ENCODE measurements at regions not wholly inside any gene's neighbourhood (a gene's known extent, or its start where the extent isn't known, plus 50 kb on each side); places are given as distances from the start of the nearest gene placed in this dataset.

DNA sequence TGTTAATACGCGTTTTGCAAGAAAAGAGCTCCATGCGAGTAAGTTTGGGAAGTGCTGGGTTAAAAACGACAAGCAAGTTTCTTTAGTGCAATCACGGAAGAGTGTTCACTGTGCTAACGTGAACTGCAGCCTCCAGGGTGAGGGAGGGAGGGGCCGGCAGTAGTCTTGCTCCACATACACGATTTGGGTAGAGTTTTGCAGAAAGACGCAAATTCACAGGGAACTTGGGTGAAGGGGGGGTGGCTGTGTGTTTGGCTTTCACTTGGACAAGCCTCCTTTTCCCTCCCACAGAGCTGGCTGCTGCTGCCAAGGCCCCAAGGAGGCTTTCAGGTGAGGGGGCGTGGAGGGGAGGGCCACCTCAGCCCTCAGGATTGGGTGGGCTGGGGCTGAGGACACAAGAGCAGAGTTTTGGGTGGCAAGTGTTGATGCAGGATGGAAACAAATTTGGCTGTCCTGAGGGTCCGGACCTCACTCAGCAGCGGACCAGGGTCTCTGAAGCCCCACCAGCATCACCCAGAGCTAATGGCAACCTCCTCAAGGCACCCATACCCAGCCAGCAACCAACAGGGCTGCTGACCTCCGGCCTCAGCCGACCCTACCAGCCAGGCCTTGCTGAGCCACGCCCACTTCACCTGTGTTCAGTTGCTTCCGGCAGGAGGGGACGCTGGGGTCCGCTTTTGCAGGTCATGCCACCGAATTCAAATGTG lies 204.5 kb downstream of the ERMARD start:
- no peak for DNase-seq (ENCODE audit: low read depth in 3 of 3)

DNA sequence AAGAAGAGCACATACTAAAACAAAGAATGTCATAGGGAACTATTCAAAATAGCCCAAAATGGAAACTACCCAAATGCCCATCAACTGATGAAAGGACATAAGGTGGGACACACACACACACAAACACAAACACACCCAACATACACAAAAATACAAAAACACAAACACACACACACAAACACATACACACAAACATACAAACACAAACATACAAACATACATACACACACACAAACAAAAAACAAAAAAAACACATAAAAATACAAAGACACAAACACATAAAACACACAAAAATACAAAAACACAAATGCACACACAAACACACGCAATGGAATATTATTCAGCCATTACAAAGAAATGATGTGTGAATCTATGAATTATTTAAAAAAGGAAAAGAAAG lies 203.6 kb downstream of the ERMARD start:
- no peak for DNase-seq (ENCODE audit: low read depth in 3 of 3)

DNA sequence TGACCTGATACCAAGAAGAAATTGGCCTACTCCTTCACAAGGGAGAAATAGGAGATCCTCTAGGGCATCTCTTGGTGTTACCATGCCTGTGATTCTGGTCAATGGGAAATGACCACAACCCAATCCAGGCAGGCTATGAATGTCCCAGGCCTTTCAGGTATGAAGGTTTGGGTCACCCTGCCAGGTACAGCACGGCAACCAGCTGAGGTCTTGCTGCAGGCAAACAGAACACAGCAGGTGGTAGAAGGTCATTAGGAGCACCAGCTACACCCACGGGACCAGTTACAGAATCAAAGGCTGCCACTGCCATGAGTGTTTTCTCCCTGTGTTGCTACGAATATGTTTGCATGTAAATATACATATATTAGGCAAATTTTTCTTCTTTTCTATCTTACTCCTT lies 202.3 kb downstream of the ERMARD start:
- DNase-seq (ENCODE audit: low read depth in 3 of 3) = no peak

DNA sequence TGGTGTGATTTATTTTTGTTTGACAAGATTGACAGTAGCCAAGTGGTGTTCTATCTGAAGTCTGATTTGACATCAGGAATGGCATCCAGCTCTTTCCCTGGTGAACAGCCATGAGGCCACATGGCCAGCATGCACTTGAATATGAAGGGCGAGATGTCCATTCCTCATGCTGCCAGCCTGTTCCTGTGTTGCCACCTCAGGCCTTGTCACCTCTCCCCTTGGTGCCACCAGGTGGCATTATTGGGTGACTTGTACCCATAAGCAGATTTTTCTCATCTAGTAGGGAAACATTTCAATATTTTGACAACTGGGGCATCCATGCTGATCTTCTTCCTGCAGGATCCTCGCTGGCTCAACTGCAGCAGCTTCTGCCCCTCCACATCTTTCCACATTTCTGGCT lies 199.1 kb downstream of the ERMARD start:
- DNase-seq (ENCODE audit: low read depth in 3 of 3) = no peak

DNA sequence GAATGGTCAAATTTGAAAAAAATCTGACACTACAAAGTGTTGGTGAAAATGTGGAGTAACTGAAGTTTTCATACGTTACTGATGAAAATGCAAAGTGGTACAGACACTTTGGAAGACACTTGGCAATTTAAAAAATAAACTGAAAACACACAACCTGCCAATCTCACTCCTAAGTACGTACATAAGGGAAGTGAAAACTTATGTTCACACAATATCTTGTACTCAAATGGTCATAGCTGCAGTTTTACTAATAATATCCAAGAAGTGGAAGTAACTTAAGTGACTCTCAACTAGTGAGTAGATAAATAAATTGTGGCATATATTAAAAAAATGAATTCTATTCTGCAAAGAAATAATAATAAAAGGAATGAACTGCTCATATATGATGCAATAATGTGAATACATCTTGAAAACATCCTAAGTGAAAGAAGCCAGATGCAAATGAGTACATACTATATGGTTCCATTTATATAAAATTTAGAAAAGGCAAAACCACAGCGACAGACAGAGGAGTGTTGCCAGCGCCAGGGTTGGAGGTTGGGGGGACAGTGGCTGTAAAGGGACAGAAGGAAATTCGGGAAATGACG lies 198.2 kb downstream of the ERMARD start:
- no peak for DNase-seq (ENCODE audit: low read depth in 3 of 3)

DNA sequence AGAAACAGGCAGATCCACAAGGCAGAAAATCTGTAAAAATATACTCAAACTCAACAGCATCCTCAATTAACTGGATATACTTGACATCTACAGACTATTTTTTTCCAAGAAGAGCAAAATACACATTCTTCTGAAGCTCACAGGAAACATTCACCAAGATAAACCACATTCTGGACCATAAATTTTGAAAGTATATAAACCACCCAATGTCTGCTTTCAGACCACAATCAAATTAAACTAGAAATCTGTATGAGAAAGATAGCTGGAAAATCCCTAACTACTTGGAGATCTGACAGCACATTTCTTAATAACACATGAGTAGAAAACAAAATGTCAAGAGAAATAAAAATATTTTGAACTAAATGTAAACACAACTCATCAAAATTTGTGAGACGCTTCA lies 195.5 kb downstream of the ERMARD start:
- no peak for DNase-seq (ENCODE audit: low read depth in 3 of 3)

DNA sequence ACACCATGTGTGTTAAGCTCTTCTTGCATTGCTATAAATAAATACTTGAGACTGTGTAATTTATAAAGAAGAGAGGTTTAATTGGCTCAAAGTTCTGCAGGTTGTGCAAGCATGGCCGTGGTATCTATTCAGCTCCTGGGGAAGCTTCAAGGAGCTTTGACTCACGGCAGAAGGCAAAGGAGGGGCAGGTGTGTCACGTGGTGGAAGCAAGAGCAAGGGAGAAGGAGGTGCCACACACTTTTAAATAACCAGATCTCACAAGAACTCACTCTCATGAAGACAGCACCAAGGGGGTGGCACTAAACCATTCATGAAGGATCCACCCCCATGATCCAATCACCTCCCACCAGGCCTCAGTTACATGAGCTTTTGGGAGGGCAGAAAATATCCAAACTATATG lies 193.7 kb downstream of the ERMARD start:
- no peak for DNase-seq (ENCODE audit: low read depth in 3 of 3)

DNA sequence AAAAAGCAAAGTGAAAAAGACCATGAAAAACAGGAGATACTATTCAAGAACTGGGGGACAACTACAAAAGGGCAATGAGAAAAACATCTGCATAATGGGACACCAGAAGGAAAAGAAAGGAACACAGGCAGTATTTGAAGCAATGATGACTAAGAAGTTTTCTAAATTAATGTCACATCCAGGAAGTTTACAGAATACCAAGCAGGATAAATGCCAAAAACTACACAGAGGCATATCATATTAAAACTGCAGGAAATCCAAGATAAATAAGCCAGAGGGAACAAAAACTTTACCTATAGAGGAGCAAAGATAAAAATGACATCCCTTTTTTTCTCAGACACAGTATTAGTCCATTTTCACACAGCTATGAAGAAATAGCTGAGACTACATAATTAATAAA lies 193.0 kb downstream of the ERMARD start:
- DNase-seq (ENCODE audit: low read depth in 3 of 3) = no peak

DNA sequence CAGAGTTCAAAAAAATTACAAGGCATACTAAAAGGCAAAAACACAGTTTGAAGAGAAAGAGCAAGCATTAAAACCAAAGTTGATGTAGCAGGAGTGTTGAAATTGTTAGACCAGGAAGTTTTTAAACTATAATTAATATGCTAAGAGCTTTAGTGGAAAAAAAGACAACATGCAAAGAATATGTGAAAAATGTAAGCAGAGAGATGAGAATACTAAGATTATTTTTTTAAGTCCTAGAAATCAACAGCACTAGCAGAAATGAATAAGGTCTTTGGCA lies 192.6 kb downstream of the ERMARD start:
- DNase-seq (ENCODE audit: low read depth in 3 of 3) = no peak

DNA sequence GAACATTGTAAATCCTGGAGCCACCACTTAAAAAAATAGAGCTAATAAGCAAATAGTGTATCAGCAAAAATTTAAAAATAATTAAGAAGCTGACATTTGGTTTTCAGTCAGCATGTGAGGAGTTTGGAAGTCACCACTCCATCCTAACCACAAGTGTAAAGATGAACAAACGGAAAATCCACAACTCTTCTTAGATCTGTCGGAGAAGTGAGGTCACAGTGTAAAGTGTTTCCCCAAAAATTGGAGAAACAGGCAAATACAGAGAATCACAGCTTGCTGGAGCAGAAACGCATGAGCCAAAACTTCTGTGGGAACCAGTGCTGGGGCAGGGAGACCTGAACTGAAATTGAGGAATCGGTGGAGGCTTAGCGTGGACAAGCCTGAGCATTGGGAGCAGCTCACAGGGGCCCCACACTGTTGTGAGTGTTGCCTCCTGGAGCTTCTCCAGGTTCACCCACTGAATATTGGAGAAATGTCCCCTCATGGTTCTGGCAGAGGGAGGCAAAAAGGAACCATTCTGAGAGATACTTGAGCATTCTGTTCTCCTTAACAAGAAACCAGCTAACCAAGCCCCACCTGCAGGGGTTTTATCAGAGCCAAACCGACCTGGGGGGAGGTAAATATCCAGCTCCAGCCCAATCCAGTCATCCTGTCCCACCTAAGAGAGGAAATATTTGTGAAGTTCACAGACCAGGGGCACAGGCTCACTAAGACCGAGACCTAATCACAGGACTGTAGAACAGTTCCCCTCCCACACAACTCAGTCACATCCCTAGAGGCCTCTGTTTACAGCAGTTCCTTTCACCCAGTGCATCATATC lies 192.0 kb downstream of the ERMARD start:
- DNase-seq (ENCODE audit: low read depth in 3 of 3) = no peak

DNA sequence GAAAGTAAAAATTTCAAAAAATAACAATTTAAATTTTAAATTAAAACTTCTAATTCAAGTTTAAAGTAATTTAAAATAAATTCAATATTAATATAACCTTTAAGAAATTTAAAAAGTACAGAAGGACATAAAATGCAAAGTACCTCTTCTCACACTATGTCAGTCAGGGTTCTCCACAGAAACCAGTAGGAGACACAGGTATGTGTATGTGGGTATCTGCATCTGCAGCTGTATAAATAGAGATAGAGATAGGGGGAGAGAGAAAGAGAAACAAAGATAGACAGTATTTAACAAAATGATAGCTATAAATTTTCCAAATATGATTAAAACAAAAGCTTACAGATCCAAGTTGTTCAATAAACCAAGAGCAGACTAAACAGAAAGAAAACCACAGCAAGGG lies 190.8 kb downstream of the ERMARD start:
- no peak for DNase-seq (ENCODE audit: low read depth in 3 of 3)

DNA sequence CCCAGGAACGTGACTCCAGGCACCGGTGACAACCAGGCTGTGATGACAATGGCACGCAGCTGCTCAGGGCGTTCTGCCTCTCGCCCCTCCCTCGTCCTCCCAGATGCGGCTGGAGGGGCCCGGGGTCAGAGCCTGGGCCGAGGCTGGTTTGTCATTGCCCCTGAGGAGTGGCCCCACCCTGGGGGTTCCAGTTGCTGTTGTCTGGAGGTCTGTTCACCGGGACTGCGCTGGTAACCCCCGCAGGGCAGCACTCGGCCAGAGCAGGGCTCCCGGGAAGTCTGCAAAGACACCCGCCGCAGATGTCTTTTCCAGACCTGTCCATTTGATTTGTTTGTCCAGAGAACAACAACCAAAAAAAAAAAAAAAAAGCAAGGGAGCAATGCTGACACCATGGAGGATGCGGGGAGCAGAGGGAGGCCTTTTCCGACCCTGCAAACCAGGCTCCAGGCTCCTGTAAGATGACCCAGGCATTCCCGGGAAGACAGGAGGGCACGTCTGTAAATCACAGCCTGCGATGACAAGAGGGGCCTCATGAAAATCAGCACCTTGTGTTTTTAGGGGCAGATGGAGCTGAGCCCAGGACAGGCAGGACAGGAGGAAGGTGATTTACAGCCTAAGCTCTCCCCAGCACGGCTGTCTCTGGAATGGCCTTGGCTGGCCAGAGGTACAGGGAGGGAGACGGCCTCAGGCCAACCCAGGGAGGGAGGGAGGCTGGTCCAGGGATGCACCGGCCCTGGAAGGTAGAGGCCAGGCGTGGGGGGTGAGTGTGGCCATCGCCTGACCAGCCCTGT lies 189.3 kb downstream of the ERMARD start:
- no peak for DNase-seq (ENCODE audit: low read depth in 3 of 3)

DNA sequence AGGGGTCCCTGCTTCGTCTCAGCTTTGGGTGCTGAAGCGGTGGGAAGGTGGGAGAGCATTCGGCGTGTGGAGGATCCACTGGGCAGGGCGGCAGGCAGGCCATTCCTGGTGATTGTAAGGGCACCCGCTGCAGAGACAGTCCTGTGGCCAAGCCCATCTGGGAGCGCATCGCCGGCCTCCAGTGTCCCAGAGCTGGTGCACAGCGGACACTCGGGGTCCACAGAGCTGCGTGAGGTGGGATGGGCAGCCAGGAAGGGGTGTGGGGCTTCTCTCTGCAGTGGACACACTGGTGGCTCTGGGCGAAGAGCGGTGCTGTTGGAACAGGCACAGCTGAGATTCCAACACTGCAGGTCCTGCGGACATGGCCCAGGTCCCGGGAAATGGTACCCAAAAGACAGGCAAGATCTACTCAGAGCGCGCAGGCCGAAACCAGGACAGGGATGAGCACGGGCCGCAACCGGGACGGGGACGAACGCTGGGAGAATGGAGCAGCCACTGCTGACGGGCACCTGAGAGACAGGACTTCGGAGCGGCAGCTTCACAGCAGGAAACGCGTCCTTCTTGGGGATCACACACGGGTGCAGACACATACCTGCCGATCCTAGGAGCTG lies 188.2 kb downstream of the ERMARD start:
- DNase-seq (ENCODE audit: low read depth in 3 of 3) = no peak

DNA sequence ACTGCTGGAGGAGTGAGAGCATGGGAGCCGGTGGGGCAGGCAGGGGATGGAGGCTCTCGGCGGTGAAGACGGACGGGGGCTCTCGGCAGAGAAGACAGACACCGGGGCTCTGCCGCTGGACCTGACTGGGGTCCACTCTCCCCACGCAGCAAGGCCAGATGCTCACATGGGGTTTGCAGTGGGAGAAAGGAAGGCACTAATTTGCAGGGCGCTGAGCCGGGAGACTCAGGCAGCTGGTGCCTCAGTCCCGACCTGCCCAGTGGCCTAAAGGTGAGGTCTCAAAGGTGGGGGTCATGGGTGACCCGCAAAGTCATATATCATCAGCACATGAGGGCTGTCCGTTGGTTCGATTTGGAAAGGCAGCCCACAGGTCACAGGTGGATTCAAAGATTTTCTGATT lies 187.3 kb downstream of the ERMARD start:
- DNase-seq (ENCODE audit: low read depth in 3 of 3) = no peak

DNA sequence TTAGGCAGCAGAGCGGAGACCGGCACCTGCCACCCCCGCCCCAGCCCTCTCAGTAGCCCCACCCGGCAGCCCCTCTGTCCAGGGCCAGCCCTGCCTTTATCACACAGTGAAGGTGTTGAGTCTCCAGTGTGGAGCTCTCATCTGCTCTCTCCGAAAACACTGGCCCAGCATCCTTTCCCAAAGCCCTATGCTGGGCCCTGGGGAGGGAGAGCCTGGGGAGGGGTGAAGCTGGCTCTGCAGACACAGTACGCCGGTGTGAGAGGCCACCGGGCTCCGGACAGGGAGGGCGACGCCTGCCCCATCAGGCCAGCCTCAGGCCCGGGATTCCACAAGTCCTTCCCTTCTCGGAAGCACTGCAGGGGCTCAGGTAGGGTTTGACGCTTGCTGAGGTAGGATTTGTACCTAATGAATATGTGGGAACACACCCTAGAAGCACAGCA lies 186.9 kb downstream of the ERMARD start:
- DNase-seq (ENCODE audit: low read depth in 3 of 3) = no peak

DNA sequence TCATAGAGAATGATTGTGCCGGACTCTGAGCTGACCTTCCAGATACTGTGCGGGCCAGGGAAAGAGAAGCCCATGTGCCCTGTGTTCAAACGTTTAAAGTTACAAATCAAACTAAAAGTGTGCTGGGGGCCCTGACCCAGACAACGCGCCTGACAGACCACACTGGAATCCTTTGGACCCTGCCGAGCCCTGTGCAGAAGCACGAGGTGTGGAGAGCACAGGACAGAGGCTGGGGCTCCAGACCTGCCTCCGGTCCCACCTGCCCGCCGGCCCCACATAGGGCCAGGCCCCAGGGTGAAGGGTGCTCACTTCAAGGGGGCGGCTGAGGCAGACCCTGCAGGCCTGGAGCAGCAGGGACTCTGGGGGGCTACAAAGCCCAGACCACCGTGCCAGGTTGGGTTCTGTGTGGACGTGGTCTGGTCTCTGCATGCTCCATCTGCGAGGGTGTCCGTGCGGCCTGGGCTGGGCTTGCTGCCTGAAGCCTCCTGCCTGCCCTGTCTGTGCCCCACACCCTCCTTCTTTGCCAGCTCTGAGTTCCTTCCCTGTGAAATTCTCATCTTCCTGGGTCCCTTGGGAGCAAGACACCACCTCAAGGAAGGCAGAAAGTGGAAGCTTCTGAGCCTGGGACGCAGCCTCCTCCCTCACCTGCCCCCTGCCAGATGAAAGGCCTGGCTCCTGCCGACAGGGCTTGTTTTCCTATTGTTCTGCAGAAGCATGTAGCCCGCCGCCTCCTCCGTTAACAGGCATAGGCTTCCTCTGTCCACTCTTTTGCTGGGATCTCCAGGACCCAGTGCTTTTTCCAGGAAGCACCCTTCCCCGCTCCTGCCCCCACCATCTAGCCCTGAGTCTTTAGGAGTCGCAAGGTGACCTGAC lies 186.2 kb downstream of the ERMARD start:
- no peak for DNase-seq (ENCODE audit: low read depth in 3 of 3)

DNA sequence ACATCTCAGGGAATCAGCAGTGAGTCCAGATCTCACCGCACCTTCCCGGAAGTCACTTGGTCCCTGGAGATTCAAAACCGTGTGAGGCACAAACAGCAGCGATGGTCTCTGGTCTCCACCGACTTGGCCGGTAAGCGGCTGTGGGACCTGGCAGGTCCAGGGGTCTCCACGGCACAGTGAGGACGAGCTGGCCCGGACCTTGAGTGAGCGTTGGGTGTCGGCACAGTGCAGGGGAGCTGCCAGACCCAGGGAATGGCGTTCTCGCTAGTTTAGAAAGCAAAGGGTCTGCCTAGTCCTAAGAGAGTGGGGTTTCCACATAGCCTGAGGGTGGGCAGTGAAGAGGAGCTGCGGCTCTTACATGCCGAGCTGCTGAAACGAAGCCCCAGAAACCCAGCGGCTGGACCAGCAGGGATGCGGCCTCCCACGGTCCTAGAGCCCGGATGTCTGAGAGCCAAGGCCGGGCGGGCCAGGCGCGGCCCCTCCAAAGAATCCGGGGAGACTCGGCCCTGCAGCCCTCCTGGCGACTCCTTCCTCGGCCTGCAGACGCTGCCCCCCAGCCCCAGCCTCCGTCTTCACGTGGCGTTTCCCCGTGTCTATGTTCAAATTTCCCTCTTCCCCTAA lies 185.0 kb downstream of the ERMARD start:
- no peak for DNase-seq (ENCODE audit: low read depth in 3 of 3)

DNA sequence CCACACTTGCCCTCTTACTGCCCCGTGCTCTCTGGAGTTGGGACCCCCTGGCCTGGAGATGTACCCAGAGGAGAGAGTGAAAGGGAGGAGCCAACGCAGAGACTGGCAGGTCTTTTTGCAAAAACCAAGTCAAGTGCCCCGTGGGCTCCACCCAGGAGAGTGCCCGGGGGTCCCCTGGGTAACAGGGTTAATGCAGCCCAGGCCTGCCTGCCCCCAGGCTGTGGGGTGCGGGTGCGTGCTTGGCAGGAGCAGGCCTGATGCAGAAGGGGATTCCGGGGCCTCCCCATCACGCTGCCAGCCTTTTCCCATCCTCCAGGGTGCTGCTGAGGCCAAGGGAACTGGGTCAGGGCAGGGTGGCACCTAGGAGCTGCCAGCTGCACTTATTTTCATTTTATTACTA lies 184.4 kb downstream of the ERMARD start:
- no peak for DNase-seq (ENCODE audit: low read depth in 3 of 3)

DNA sequence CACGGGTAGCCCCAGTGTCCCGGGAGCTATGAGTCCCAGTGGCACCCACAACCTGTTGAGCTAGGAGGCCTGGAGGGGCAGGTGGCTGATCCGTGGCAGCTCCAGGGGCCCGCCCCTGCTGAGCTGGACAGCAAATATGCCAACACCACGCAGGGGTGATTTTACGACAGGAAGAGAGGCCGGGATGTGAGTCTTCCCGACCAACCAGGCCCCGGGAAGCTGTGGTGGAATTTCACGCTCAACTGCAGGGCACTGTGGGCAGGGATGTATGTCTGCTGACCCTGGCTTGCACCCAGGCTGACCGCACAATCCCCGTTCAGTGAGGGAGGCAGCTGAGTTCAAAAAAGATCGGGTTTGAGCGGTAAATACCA lies 183.9 kb downstream of the ERMARD start:
- DNase-seq (ENCODE audit: low read depth in 3 of 3) = no peak

DNA sequence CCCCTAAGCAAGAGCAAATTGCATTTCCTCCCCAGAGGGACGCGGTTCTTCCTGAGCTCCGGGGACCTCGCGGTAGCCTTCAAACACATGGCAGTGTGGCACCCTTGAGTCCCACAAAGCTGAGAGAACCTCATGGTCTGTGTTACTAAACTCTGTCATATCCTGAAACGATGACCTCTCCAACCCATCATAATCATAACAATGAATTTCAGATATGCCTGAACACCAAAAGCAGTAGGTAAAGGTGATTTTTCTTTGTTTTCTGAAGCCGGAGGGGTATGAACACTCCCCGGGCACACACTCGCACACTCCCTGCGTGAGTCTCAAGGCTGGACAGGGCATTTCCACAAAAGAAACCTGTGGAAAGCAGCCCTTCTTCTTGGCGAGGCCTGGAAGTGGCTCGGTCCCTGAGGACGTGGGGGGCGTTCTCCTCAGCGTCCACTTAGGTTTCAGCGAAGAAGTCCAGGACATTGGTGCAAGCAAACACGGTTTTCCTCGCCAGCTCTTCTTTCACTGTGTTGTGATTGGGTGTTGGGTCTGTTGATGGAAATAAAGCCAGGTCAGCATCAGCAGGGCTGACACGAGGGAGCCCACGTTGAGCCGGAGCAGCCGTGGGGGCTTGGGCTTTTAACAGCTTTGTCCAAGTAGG lies 183.4 kb downstream of the ERMARD start:
- no peak for DNase-seq (ENCODE audit: low read depth in 3 of 3)

Measured in stimulated activated CD4-positive, alpha-beta T cell treated with anti-CD3 and anti-CD28 coated beads, TNF-alpha, amount 100 ng/mL, for 4 hours (primary cell).